Liver (tissue), 8 donors: ENCODE measurements at regions not wholly inside any gene's neighbourhood (a gene's known extent, or its start where the extent isn't known, plus 50 kb on each side); places are given as distances from the start of the nearest gene placed in this dataset.

Source experiments
- DNase-seq: peaks from one replicate; pipeline ENCODE4 v3.0.0-alpha.2; 2017; ENCODE audit warnings: low spot score
- H3K27ac ChIP-seq, 2 donors: one replicate each; pipeline ENCODE4 v1.7.0; 2013; ENCODE audit warnings: inconsistent platforms in 2 of 2, low read length in 2 of 2, control low read depth in 1 of 2, low read depth in 1 of 2, mild to moderate bottlenecking in 1 of 2
- H3K27me3 ChIP-seq, 4 donors: one replicate each; pipeline versions ENCODE4 v1.6.1 to v1.7.0; 2013; ENCODE audit warnings: low read length in 3 of 4, inconsistent platforms in 1 of 4, mild to moderate bottlenecking in 1 of 4, moderate library complexity in 1 of 4; ENCODE audit not compliant: control insufficient read depth in 4 of 4, insufficient read depth in 4 of 4
- H3K36me3 ChIP-seq, 4 donors: one replicate each; pipeline versions ENCODE4 v1.6.1 to v1.7.0; 2013; ENCODE audit warnings: low read length in 3 of 4, mild to moderate bottlenecking in 3 of 4, low read depth in 1 of 4, moderate library complexity in 1 of 4; ENCODE audit not compliant: control insufficient read depth in 4 of 4, insufficient read depth in 3 of 4
- H3K4me1 ChIP-seq, 4 donors: one replicate each; pipeline versions ENCODE4 v1.6.1 to v1.7.0; 2013; ENCODE audit warnings: low read length in 3 of 4, mild to moderate bottlenecking in 3 of 4, moderate library complexity in 1 of 4; ENCODE audit not compliant: control insufficient read depth in 4 of 4, insufficient read depth in 4 of 4
- H3K4me3 ChIP-seq, 3 donors: one replicate each; pipeline versions ENCODE4 v1.6.1 to v1.7.0; 2013; ENCODE audit warnings: low read length in 3 of 3, control low read depth in 1 of 3, low read depth in 1 of 3, mild to moderate bottlenecking in 1 of 3
- H3K9ac ChIP-seq, 2 donors: one replicate each; pipeline ENCODE4 v1.7.0; 2013; ENCODE audit warnings: low read length in 2 of 2, mild to moderate bottlenecking in 2 of 2, moderate library complexity in 2 of 2, control low read depth in 1 of 2, low read depth in 1 of 2
- H3K9me3 ChIP-seq, 4 donors: one replicate each; pipeline versions ENCODE4 v1.6.1 to v1.7.0; 2013; ENCODE audit warnings: low read length in 3 of 4; ENCODE audit not compliant: control insufficient read depth in 4 of 4
- ATF3 ChIP-seq: IDR thresholded peaks from 2 replicates; pipeline ENCODE4 v1.6.1; 2016; ENCODE audit warnings: antibody characterized with exemption
- CTCF ChIP-seq: fragments of 150-350 bp; IDR thresholded peaks from 2 replicates; pipeline ENCODE4 v1.5.1; 2017; ENCODE audit warnings: improper control_type of control experiment, low read depth, low read length; ENCODE audit not compliant: missing input control
- FOXA1 ChIP-seq: IDR thresholded peaks from 2 replicates; pipeline ENCODE4 v1.6.1; 2016; ENCODE audit warnings: antibody characterized with exemption
- FOXA2 ChIP-seq: IDR thresholded peaks from 2 replicates; pipeline ENCODE4 v1.6.1; 2016; ENCODE audit warnings: antibody characterized with exemption
- GABPA ChIP-seq, 2 donors: IDR thresholded peaks in 1 of 2; conservative IDR thresholded peaks in 1 of 2; 2 replicates each; pipeline ENCODE4 v1.6.1; 2016; ENCODE audit warnings: antibody characterized with exemption in 2 of 2, mild to moderate bottlenecking in 1 of 2, moderate library complexity in 1 of 2
- HNF4A ChIP-seq, 2 donors: conservative IDR thresholded peaks; 2 replicates each; pipeline ENCODE4 v1.6.1; 2016; ENCODE audit warnings: antibody characterized with exemption in 2 of 2, mild to moderate bottlenecking in 2 of 2
- HNF4G ChIP-seq: IDR thresholded peaks from 2 replicates; pipeline ENCODE4 v1.6.1; 2016; ENCODE audit warnings: antibody characterized with exemption
- JUND ChIP-seq, 2 donors: IDR thresholded peaks; 2 replicates each; pipeline ENCODE4 v1.6.1; 2016; ENCODE audit warnings: antibody characterized with exemption in 2 of 2
- NR2F2 ChIP-seq: IDR thresholded peaks from 2 replicates; pipeline ENCODE4 v1.6.1; 2016; ENCODE audit warnings: antibody characterized with exemption
- RAD21 ChIP-seq, 2 donors: IDR thresholded peaks; 2 replicates each; pipeline ENCODE4 v1.6.1; 2016; ENCODE audit warnings: antibody characterized with exemption in 2 of 2, mild to moderate bottlenecking in 2 of 2
- RXRA ChIP-seq, 2 donors: IDR thresholded peaks; 2 replicates each; pipeline ENCODE4 v1.6.1; 2017 to 2018; ENCODE audit warnings: antibody characterized with exemption in 2 of 2, mild to moderate bottlenecking in 1 of 2
- SP1 ChIP-seq: IDR thresholded peaks from 2 replicates; pipeline ENCODE4 v1.6.1; 2018; ENCODE audit warnings: antibody characterized with exemption, mild to moderate bottlenecking
- YY1 ChIP-seq: IDR thresholded peaks from 2 replicates; pipeline ENCODE4 v1.6.1; 2016; ENCODE audit warnings: antibody characterized with exemption, mild to moderate bottlenecking
- ZBTB33 ChIP-seq: IDR thresholded peaks from 2 replicates; pipeline ENCODE4 v1.6.1; 2016; ENCODE audit warnings: antibody characterized with exemption
- WGBS: extraction: QIAGEN DNeasy Blood & Tissue Kit; methylation state at CpG from one replicate; pipeline ENCODE4 v1.1.7; 2013; 5-methylcytosine and 5-hydroxymethylcytosine counted together
- donor health status: healthy.
- donor health status: healthy.
- donor health status: healthy.
- donor health status: healthy.
- donor health status: healthy.

GRCh38 chr3:103052236-103052830 is 617.5 kb downstream of the ZPLD1 start:
- no peak for DNase-seq
- TF ChIP-seq RAD21 (IDR thresholded peaks at IDR 0.05) (no peak), NR2F2 (no peak), ATF3 (no peak), RXRA (IDR thresholded peaks at IDR 0.05) (no peak), HNF4A (conservative IDR thresholded peaks at IDR 0.05) (no peak)
- no peaks in the 10 kb centered on the region for H3K27me3 ChIP-seq
- WGBS: 63% methylated on average over 1 of the region's 1 CpG
- no peaks in the 10 kb centered on the region for H3K36me3 ChIP-seq
- no peak overlapping the region for H3K9ac ChIP-seq
- H3K9me3 ChIP-seq: no peaks in the 10 kb centered on the region
- no peak overlapping the region for H3K27ac ChIP-seq
- no peaks in the 10 kb centered on the region for H3K4me1 ChIP-seq
- no peak overlapping the region for H3K4me3 ChIP-seq

GRCh38 chr3:103055021-103055520 is 620.3 kb downstream of the ZPLD1 start:
- Histone ChIP-seq H3K9ac (no peak overlapping the region), H3K27me3 (no peaks in the 10 kb centered on the region), H3K36me3 (no peaks in the 10 kb centered on the region), H3K27ac (no peak overlapping the region), H3K4me3 (no peak overlapping the region), H3K4me1 (no peaks in the 10 kb centered on the region), H3K9me3 (no peaks in the 10 kb centered on the region)
- no peak for DNase-seq
- WGBS: 53% methylated on average over 2 of the region's 2 CpGs
- TF ChIP-seq ZBTB33: no peak
- TF ChIP-seq FOXA1: no peak

GRCh38 chr3:103056542-103056941 is 621.7 kb downstream of the ZPLD1 start:
- DNase-seq: no peak
- H3K27me3 ChIP-seq: no peaks in the 10 kb centered on the region
- H3K4me3 ChIP-seq: no peak overlapping the region
- no peaks in the 10 kb centered on the region for H3K4me1 ChIP-seq
- WGBS: 53% methylated on average over 3 of the region's 3 CpGs
- H3K9ac ChIP-seq: no peak overlapping the region
- TF ChIP-seq HNF4G (no peak), GABPA (IDR thresholded peaks at IDR 0.05 in 1 of 2, conservative IDR thresholded peaks at IDR 0.05 in 1 of 2) (no peak), SP1 (no peak), HNF4A (conservative IDR thresholded peaks at IDR 0.05) (no peak), FOXA1 (no peak), FOXA2 (no peak), JUND (IDR thresholded peaks at IDR 0.05) (no peak), ZBTB33 (no peak), CTCF (no peak), YY1 (no peak)
- H3K27ac ChIP-seq: no peak overlapping the region
- H3K9me3 ChIP-seq: no peaks in the 10 kb centered on the region
- H3K36me3 ChIP-seq: no peaks in the 10 kb centered on the region
